K562 (cell line): ENCODE measurements at regions not wholly inside any gene's neighbourhood (a gene's known extent, or its start where the extent isn't known, plus 50 kb on each side); places are given as distances from the start of the nearest gene placed in this dataset.

Experiments
- ATAC-seq: fragments of 200-7000 bp; cut with Tn5 transposase; 3 replicates; pipeline ENCODE4 v1.9.1; 2020; ENCODE audit warnings: moderate library complexity
- BruUV-seq: library from RNA; stranded (reverse); fragments of 400-500 nt; replicated peaks from 2 replicates; lab custom pipeline; 2021; lab: Mats Ljungman, UMichigan
- CTCF ChIA-PET: fragments of 300-600 bp; formaldehyde crosslinking; extraction: SDS; loops from one replicate; lab custom pipeline; 2021; ENCODE audit warnings: low intra/inter-chr PET ratio; lab: Yijun Ruan, JAX
- POLR2A ChIA-PET: fragments of 300-600, 350-650 bp; sonication (Branson Sonifier 250); formaldehyde crosslinking; extraction: SDS; loops from one replicate; lab custom pipeline; 2021; ENCODE audit warnings: antibody characterized with exemption, inconsistent platforms; lab: Yijun Ruan, JAX
- DNase-seq, 4 experiments: peaks; one replicate each; pipeline versions ENCODE4 v3.0.0 to v3.0.0-alpha.2; 2011 to 2018; ENCODE audit warnings: low spot score in 3 of 4, mixed read lengths in 3 of 4; ENCODE audit errors: extremely low read depth in 1 of 4
- FAIRE-seq: peaks from 2 replicates; lab custom pipeline; 2011; peaks lifted over from hg19 to GRCh38; lab: Jason Lieb, UNC
- H2AFZ ChIP-seq: 2 replicates; pipeline ENCODE4 v1.6.0; 2011; ENCODE audit warnings: low read depth, low read length, control low read depth, inconsistent platforms
- H3K27ac ChIP-seq: fragments of 200-600 bp; 3 replicates; pipeline ENCODE4 v1.8.0; 2011; ENCODE audit warnings: low read depth, mild to moderate bottlenecking, control low read depth, inconsistent platforms, low read length, moderate library complexity, mixed read lengths; ENCODE audit errors: extremely low read depth
- H3K27me3 ChIP-seq, 2 experiments: fragments of 300-600 bp in 1 of 2; 2 replicates in 1 of 2; 3 replicates in 1 of 2; pipeline versions ENCODE4 v1.6.0 to v1.8.0; 2011; ENCODE audit warnings: inconsistent platforms in 2 of 2, low read length in 2 of 2, mild to moderate bottlenecking in 1 of 2, mixed read lengths in 1 of 2, moderate library complexity in 1 of 2; ENCODE audit not compliant: control insufficient read depth in 2 of 2, insufficient read depth in 2 of 2
- H3K36me3 ChIP-seq: fragments of 300-600 bp; 3 replicates; pipeline ENCODE4 v1.8.0; 2011; ENCODE audit warnings: mild to moderate bottlenecking, low read length, inconsistent platforms; ENCODE audit not compliant: control insufficient read depth, insufficient read depth
- H3K4me1 ChIP-seq, 2 experiments: fragments of 200-600 bp in 1 of 2; replicated peaks in 1 of 2; 2 replicates in 1 of 2; 3 replicates in 1 of 2; pipeline versions ENCODE4 v1.5.1 to v1.8.0; 2011; ENCODE audit warnings: inconsistent platforms in 2 of 2, low read length in 2 of 2, mild to moderate bottlenecking in 1 of 2, mixed read lengths in 1 of 2, moderate library complexity in 1 of 2; ENCODE audit not compliant: control insufficient read depth in 2 of 2, insufficient read depth in 2 of 2
- H3K4me2 ChIP-seq: 2 replicates; pipeline ENCODE4 v1.6.1; 2011; ENCODE audit warnings: low read length, control low read depth, inconsistent platforms, mixed read lengths; ENCODE audit not compliant: insufficient read depth
- H3K4me3 ChIP-seq: fragments of 200-600 bp; sonication (generic), shearing (Covaris generic); 2 replicates; pipeline ENCODE4 v1.5.1; 2016; ENCODE audit warnings: control low read depth, inconsistent platforms
- H3K79me2 ChIP-seq: fragments of 200-600 bp; 3 replicates; pipeline ENCODE4 v1.8.0; 2011; ENCODE audit warnings: low read length, inconsistent platforms; ENCODE audit not compliant: control insufficient read depth, insufficient read depth
- H3K9ac ChIP-seq, 2 experiments: 2 replicates each; pipeline versions ENCODE4 v1.6.0 to v1.6.1; 2011; ENCODE audit warnings: low read depth in 2 of 2, low read length in 2 of 2, control low read depth in 1 of 2, inconsistent platforms in 1 of 2, mild to moderate bottlenecking in 1 of 2, mixed read lengths in 1 of 2; ENCODE audit not compliant: insufficient read depth in 1 of 2
- H3K9me1 ChIP-seq: one replicate; pipeline ENCODE4 v1.6.0; 2011; ENCODE audit warnings: inconsistent platforms, mild to moderate bottlenecking, low read length, moderate library complexity; ENCODE audit not compliant: control insufficient read depth, insufficient read depth
- H3K9me3 ChIP-seq: replicated peaks from 2 replicates; pipeline ENCODE4 v1.5.1; 2011; ENCODE audit warnings: low read depth, low read length, inconsistent platforms; ENCODE audit not compliant: control insufficient read depth, insufficient read depth
- H4K20me1 ChIP-seq: replicated peaks from 2 replicates; pipeline ENCODE4 v1.6.1; 2011; ENCODE audit warnings: low read length, inconsistent platforms, mixed read lengths; ENCODE audit not compliant: control insufficient read depth, insufficient read depth
- CBX5 ChIP-seq: IDR thresholded peaks from 2 replicates; pipeline ENCODE4 v1.6.1; 2014; ENCODE audit warnings: low read depth, borderline replicate concordance
- FOS ChIP-seq: IDR thresholded peaks from 3 replicates; pipeline ENCODE4 v1.6.1; 2011; ENCODE audit not compliant: insufficient read length; ENCODE audit errors: extremely low read depth
- HNRNPUL1 ChIP-seq: fragments of 200-400 bp; formaldehyde crosslinking; IDR thresholded peaks from 2 replicates; pipeline ENCODE4 v1.6.1; 2017; ENCODE audit warnings: low read length
- NCOR1 ChIP-seq: fragments of 450-650 bp; IDR thresholded peaks from 2 replicates; pipeline ENCODE4 v1.6.1; 2016; ENCODE audit warnings: mild to moderate bottlenecking, moderate library complexity
- RCOR1 ChIP-seq, 2 experiments: IDR thresholded peaks; 2 replicates each; pipeline ENCODE4 v1.6.1; 2012; ENCODE audit warnings: low read depth in 2 of 2, low read length in 2 of 2, borderline replicate concordance in 1 of 2, improper control_type of control experiment in 1 of 2
- REST ChIP-seq, 2 experiments: fragments of 450-650 bp; formaldehyde crosslinking in 1 of 2; IDR thresholded peaks; 2 replicates each; pipeline versions ENCODE4 v1.4.0 to v1.6.1; 2014 to 2020; ENCODE audit warnings: mild to moderate bottlenecking in 2 of 2, borderline replicate concordance in 1 of 2, low read depth in 1 of 2
- SMARCE1 ChIP-seq: fragments of 450-650 bp; IDR thresholded peaks from 2 replicates; pipeline ENCODE4 v1.7.1; 2016; ENCODE audit warnings: mild to moderate bottlenecking
- ZNF79 ChIP-seq: fragments of 250-450 bp; sonication (Bioruptor Pico); IDR thresholded peaks from 2 replicates; pipeline ENCODE4 v1.4.0; 2020; ENCODE audit warnings: low read depth, mild to moderate bottlenecking, moderate library complexity
- ZZZ3 ChIP-seq: fragments of 450-650 bp; IDR thresholded peaks from 2 replicates; pipeline ENCODE4 v1.6.1; 2016; ENCODE audit warnings: antibody characterized with exemption, mild to moderate bottlenecking, moderate library complexity
- WGBS: fragments of 100-300 bp; shearing (Covaris generic); methylation state at CpG from one replicate; pipeline ENCODE4 v1.1.6; 2016; ENCODE audit warnings: low coverage, mixed read lengths; ENCODE audit not compliant: insufficient coverage; ENCODE audit errors: missing lambda C conversion rate; 5-methylcytosine and 5-hydroxymethylcytosine counted together
- in situ Hi-C: fragments of 300-500 bp; cut with MboI; formaldehyde crosslinking; loops from 4 replicates; pipeline ENCODE4 v1.15.0; 2018; ENCODE audit warnings: inconsistent platforms, mixed read lengths
- intact Hi-C: fragments of 100-400 bp; cut with micrococcal nuclease; formaldehyde crosslinking; loops from 2 replicates; pipeline ENCODE4 v1.14.2; 2022
- TF ChIP-seq, protein P1 (sequence below): fragments of 450-650 bp; IDR thresholded peaks from 2 replicates; pipeline ENCODE4 v1.7.0; 2016; ENCODE audit warnings: borderline replicate concordance
- TF ChIP-seq, protein P2 (sequence below): IDR thresholded peaks from 3 replicates; pipeline ENCODE4 v1.6.1; 2011; ENCODE audit warnings: borderline replicate concordance, mild to moderate bottlenecking; ENCODE audit not compliant: insufficient read length, insufficient read depth

DNA sequence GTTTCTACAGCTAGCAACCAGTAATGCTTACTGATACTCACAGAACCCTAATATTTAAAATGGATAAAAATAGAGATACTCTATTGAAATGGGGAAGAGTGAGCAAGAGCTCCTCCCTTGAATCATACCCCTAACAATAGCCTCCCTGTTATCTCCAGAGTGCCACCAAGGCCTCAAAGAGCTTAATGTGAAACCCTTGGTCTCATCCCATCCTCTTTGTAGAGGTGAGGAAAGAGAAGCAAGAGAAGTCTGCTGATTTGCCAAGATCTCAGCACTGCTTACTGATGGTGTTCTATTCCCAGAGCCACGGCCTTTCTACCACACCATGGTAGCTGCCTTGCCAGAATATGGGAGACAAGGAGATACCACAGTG, 463.4 kb upstream of the PROK2 start:
- ATAC-seq: no peak
- no peaks in the 10 kb centered on the region for H3K79me2 ChIP-seq

More for the DNA sequence above, 463.4 kb upstream of the PROK2 start:
- Histone ChIP-seq H3K9me1 (no peaks in the 10 kb centered on the region), H3K4me3 (no peak overlapping the region), H2AFZ (no peak overlapping the region), H4K20me1 (no peaks in the 10 kb centered on the region), H3K4me1 (no peaks in the 10 kb centered on the region), H3K27ac (no peak overlapping the region), H3K36me3 (no peaks in the 10 kb centered on the region), H3K4me2 (no peak overlapping the region), H3K9ac (no peak overlapping the region), H3K27me3 (no peaks in the 10 kb centered on the region), H3K9me3 (no peaks in the 10 kb centered on the region)
- POLR2A ChIA-PET: no interaction called here
- BruUV-seq: no TSS peak
- TF ChIP-seq ZZZ3: no peak
- TF ChIP-seq ZNF79 (CRISPR knock-in tag): no peak
- TF ChIP-seq, protein P1, sequence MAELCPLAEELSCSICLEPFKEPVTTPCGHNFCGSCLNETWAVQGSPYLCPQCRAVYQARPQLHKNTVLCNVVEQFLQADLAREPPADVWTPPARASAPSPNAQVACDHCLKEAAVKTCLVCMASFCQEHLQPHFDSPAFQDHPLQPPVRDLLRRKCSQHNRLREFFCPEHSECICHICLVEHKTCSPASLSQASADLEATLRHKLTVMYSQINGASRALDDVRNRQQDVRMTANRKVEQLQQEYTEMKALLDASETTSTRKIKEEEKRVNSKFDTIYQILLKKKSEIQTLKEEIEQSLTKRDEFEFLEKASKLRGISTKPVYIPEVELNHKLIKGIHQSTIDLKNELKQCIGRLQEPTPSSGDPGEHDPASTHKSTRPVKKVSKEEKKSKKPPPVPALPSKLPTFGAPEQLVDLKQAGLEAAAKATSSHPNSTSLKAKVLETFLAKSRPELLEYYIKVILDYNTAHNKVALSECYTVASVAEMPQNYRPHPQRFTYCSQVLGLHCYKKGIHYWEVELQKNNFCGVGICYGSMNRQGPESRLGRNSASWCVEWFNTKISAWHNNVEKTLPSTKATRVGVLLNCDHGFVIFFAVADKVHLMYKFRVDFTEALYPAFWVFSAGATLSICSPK: no peak
- TF ChIP-seq HNRNPUL1: no peak
- TF ChIP-seq, protein P2, sequence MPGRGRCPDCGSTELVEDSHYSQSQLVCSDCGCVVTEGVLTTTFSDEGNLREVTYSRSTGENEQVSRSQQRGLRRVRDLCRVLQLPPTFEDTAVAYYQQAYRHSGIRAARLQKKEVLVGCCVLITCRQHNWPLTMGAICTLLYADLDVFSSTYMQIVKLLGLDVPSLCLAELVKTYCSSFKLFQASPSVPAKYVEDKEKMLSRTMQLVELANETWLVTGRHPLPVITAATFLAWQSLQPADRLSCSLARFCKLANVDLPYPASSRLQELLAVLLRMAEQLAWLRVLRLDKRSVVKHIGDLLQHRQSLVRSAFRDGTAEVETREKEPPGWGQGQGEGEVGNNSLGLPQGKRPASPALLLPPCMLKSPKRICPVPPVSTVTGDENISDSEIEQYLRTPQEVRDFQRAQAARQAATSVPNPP: no peak
- TF ChIP-seq SMARCE1: no peak
- TF ChIP-seq REST (IDR thresholded peaks at IDR 0.05; ENCODE audit: borderline replicate concordance): no peak
- no peak for TF ChIP-seq REST (CRISPR knock-in tag; IDR thresholded peaks at IDR 0.05; ENCODE audit: low read depth)
- TF ChIP-seq NCOR1: no peak
- TF ChIP-seq RCOR1 (IDR thresholded peaks at IDR 0.05; ENCODE audit: borderline replicate concordance in 1 of 2, low read depth in 2 of 2, low read length in 2 of 2): no peak
- TF ChIP-seq FOS: no peak
- TF ChIP-seq CBX5: no peak
- FAIRE-seq (no peak), DNase-seq (no peak)
- in situ Hi-C loops (no loop called here), intact Hi-C loops (no loop called here)
- CTCF ChIA-PET: no interaction called here
- WGBS: 0% methylated on average over 1 of the region's 1 CpG
